ENCODE measurements at regions not wholly inside any gene's neighbourhood (a gene's known extent, or its start where the extent isn't known, plus 50 kb on each side); places are given as distances from the start of the nearest gene placed in this dataset.
"Not testable (repeated sequence)": the region's sequence is repeated elsewhere in the genome, so short reads cannot be mapped to it uniquely, and the experiment has no call there.

GRCh38 chr5:82714732-82715131, 362.5 kb downstream of the TMEM167A start:
- not testable (repeated sequence) for TF ChIP-seq CTCF (IDR thresholded peaks at IDR 0.05 in 8 of 11, conservative IDR thresholded peaks at IDR 0.05 in 3 of 11); POLR2AphosphoS5 (IDR thresholded peaks at IDR 0.05); POLR2A (IDR thresholded peaks at IDR 0.05)
